Stimulated activated CD8-positive, alpha-beta memory T cell treated with anti-CD3 and anti-CD28 coated beads, Interleukin-4, amount 100 ng/mL, for 48 hours (primary cell): ENCODE measurements at regions not wholly inside any gene's neighbourhood (a gene's known extent, or its start where the extent isn't known, plus 50 kb on each side); places are given as distances from the start of the nearest gene placed in this dataset.

Experiments used
- DNase-seq: peaks from one replicate; pipeline ENCODE4 v3.0.0-alpha.2; 2020

DNA sequence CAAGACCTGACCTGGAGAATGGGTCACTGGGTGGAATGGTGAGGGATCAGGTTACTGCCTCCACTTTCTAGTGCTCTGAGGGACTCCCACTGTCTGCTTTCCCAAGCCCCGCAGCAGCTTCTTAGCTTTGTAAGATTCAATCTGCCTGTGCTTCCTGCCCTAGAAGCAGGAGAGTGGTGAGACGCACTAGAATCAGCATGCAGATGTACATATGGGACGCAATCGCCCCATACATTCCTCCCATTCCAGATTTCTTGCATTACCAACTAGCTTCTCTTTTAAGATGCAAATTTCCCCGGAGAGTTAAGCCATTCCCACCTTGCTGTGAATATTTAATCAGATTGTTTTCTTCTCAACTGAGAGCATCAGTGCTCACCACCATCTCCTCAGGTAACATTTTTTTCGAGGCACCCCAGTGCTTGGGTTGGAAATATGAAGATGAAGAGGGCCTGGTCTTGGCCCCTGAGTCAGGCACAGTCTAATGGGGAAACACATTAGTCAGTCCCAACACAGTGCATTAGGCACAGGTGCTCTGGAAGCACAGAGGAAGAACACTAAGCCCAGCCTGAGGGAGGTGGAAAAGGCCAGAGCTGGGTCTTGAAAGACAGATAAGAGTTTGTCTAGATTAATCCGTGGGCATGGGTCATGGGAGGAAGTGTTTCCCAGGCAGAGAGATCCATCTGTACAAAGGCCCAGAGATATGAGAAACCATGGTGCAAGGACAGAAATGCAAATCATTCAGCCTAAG, 66.7 kb upstream of the PRPS1 start:
- DNase-seq = no peak

DNA sequence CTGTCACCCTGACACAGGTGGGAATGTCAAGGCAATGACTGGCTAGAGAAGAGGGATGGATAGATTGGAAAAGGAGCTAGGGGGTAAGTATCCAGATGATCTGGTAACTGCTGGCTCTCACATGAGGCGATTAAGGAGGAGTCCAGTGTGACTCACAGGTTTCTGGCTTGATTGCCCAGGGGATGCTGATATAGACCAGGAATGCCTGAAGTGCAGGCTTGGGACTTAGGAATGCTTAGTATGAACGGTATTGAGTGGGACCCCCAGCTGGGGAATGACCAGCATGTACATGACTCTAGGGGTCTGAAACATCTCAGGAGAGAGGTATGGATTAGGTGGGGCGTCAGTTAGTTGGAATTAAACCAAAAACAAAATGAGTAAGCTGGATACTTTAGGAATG, 65.8 kb upstream of the PRPS1 start:
- DNase-seq = no peak

DNA sequence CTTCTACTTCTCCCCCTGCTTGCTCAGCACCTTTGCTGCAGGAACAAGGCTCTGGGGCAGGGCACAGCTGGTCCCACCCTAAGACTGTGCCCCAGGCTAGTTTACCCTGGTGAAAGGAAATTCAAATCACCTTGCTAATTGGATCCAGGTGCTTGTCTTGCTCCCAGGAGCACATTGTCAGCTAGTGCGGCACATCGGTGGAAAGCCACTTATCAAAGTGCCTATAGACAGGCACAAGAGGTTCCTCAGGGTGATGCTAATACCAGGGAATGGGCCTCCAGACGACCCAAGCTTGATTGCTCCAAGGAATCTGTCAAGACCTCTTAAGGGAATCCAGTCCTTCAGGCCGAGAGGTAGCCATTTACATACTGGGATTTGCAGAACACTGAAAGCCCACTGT, 64.5 kb upstream of the PRPS1 start:
- no peak for DNase-seq

DNA sequence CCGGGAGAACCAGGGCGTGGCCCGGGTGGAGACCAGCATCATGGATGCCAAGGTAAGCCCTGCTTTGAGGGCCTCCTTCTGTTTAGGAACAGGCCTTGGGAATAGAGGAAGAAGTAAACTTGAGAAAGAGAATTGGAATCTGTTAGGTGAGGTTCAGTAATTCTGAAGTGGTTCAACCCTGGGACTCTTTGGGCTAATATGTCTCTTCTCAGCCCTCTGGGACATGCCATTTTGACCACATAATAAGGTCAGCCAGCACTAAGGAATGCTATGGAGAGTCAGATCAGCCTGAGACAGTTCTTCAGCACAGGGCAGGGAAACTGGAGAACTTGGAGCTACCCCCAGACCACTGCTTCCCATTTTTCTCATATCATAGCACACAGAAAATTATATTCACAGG, 63.3 kb upstream of the PRPS1 start:
- DNase-seq = no peak

DNA sequence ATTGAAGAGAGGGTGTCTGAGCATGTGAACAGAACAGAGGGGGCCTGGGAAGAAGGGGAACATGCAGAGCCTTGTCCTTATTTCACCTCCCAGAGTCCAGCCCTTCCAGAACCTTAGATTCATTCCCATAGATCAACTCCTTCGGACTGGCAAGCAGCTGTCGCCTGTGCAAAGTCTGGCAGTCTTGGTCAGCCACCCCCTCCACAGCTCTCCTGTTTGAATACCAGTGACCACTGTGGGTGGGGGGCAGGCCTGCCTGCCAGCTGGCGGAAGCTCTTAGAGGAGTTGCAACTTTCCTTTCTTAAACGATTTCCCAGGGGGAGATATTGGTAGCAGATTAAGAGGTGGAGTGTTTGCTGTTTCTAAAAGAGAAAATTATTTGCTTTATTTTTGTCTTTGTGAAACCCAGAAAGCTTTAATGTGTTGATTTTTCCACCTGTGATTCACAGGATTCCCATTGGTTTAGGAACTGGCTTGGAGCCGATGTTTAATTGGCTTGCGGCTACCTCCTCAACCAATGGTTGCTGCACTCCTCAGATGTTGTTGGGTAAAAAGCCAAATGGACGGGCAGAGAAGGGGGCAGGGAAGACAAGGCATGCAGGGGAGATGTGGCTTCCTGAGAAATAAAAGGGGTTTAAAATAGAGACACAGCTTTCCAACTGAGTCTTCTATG, 62.2 kb upstream of the PRPS1 start:
- no peak for DNase-seq

DNA sequence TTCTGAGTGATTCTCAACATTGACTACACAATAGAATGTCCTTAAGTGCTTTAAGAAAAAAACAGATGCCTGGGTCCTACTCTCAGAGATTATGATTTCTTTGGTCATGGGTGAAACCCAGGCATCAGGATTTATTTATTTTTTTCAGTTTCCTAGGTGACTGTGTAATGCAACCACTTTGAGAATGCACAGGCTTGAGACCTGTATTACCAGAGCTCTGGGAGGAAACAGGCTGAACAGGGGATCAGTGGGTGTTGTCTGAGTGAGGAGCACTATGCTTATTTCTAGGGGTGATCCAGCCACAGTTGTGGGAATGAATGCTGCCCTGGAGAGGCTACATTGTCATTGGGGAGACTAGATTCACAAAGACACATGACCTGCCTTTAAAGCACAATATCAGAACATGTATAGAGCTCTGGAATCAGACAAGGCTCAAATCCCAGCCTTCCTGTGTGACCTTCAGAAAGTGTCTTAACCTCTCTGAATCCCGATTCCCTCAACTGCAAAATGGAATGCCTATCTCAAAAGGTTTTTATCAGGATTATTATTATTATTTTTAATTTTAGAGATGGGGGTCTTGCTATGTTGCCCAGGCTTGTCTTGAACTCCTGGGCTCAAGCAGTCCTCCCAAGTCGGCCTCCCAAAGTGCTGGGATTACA, 61.6 kb upstream of the PRPS1 start:
- no peak for DNase-seq

DNA sequence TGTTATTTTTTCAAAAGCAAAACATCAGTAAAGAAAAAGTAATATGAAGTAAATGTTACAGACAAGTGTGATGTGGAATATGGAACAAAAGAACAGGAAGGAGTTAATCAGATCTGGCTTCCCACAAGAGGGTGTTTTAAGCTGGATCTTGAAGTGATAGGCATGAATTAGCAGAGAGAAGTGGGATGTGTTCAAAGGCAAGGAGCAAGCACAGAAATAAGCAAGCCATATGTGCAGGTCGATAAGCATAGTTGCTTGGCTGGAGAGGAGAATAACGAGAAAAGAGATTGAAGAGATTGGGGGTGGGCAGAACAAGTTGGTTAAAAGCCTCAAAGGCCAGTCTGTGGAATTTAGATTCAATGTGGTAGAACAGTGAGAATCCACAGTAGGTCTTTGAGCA, 60.9 kb upstream of the PRPS1 start:
- DNase-seq = no peak

DNA sequence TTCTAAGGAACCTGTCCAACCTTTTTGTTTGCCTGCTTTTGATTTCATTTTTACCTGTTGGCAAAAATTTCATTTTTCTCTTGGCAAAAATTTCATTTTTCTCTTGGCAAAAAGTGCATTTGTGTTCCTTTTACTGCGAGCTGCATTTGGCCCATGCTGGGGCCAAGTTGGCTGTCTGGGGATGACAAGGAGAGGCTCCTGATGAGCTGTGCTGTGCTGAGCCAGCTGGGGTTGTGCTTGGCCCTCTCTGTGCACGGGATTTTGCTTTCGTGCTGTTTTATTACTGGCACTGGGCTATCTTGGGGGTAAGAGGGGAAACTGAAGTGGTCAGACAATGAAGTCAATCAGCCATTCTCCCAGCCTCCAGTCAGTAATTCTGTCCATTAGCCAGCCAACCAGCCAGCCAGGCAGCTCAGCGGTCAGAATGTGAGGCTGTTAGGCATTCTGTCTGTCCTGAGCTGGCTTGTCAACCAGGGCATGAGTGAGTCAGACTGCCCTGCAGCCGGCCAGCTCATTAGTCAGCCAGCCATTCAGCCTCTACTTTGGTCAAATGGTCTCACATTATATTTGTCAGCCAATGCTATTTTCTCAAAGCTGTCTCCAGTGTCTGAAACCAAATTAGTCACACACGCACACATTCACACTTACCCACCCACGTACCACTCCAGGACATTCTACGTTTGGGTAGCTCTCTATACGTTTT, 56.9 kb upstream of the PRPS1 start:
- no peak for DNase-seq

DNA sequence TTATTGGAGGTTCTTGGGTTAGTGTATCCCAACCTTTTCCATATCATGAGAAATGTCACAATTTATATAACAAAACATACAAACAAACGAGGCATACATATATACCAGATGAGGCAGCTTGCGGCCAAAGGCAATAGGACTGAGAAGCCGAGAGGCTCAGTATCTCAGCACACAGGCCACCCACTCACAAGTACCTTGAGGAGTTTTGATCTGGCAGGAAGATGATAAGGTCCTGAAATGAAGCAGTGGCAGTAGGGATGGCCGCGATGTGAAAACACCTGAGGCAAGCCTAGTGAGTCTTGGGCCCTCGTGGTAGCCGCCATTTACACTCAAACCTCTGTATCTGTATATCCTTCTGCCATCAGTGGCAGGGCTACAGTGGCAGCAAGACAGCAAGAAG, 55.3 kb upstream of the PRPS1 start:
- no peak for DNase-seq

DNA sequence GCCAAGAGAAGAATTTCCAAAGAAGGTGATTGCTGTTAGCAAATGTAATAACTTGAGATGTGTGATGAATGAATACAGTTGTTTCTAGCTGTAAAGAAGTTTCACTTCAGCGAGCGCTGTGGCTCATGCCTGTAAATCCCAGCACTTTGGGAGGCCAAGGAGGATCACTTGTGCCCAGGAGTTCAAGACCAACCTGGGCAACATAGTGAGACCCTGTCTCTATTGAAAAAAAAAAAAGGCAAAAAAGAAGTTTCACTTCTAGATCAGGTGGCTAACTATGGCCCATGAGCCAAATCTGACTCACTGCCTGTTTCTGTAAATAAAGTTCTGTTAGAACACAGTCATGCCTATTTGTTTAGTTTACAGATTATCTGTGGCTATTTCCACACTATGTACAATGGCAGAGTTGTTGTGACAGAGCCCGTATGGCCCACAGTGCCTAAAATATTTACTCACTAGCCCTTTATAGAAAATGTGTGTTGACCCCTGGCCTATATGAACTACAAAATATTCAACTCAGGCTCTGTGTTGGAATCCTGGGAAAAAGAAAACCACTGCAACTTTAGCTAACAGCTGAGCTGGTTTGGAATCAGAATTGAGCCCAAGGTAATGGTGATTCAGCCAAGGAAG, 54.1 kb upstream of the PRPS1 start:
- no peak for DNase-seq

DNA sequence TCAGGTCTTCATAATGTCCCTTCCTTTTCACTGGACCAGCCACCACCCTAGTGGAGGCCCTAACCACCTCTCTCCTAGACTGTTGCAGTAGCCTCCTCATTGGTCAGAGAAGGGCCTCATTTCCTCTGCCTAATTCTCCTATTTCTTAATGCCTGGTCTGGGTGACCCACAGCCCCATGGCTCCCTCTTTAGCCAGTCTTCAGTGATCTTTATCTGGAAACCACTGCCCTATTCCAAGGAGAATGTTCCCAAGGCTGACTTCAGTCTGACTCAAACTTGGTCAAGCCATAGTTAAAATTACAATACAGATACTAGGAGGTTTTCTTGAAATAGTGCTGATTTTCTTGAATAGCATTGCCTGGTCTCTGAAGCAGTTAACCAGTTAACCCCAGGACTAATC, 53.6 kb upstream of the PRPS1 start:
- DNase-seq = no peak

DNA sequence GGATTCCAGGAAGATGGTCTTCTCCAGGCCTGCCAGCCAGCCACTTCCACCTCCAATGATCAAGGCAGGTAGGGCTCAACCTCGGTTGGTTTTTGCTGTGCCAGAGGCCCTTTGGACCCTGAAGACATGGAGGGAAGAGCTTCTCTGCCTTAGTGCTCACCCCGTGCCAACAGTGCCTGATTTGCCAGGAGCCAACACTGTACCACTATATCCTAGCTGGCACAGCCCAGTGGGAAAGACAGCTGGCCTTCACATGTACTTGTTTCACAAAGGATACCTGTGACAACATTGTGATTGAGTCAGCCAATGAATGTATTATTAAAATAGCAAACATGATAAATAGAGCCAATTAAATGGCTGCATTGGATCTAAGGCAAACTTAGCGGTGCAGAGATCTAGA, 51.9 kb upstream of the PRPS1 start:
- no peak for DNase-seq

DNA sequence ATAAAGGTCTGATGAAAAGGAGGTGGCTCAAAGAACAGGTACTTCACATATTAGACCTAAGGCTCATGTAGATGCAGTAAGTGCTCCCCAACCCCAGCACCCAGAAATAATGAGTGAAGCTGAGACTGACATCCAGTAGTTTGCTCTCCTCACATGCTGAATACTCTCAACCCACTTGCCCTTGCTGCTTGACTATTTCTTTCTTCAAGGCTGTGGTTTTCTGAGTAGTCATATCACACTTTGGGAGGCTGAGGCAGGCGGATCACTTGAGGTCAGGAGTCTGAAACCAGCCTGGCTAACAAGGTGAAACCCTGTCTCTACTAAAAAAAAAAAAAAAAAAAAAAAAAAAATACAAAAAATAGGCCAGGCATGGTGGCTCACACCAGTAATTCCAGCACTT, 51.5 kb upstream of the PRPS1 start:
- no peak for DNase-seq

DNA sequence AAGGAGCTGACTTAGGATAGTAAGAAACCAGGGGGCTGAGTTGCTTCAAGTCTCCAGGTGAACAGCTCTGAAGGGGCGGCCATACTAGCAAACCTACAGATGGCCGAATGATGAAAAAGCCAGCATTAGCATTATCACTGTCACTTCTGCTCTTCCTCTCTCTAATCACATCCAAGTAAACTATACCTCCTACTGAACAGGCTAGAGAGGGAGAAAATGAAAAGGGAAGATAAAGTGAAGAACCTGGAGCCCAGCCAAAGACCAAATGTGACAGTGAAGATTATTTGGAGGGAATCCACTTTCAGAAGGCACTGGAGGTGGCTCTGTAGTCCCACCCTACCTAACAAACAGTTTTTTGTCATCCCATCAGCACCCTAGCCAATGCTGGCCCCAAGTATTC, 50.4 kb upstream of the PRPS1 start:
- DNase-seq = no peak
